Vagina (tissue), 2 donors: ENCODE measurements at regions not wholly inside any gene's neighbourhood (a gene's known extent, or its start where the extent isn't known, plus 50 kb on each side); places are given as distances from the start of the nearest gene placed in this dataset.

Experiments used
- POLR2A ChIP-seq, 2 donors: fragments of 450-650 bp; IDR thresholded peaks; one replicate each; pipeline ENCODE4 v1.6.1; 2017; ENCODE audit warnings: antibody characterized with exemption in 2 of 2, mild to moderate bottlenecking in 2 of 2, moderate library complexity in 2 of 2
- POLR2AphosphoS5 ChIP-seq, 2 donors: sonication (generic); formaldehyde crosslinking; IDR thresholded peaks; one replicate each; pipeline ENCODE4 v1.9.0; 2017; ENCODE audit warnings: antibody characterized with exemption in 2 of 2, mild to moderate bottlenecking in 2 of 2, low read depth in 1 of 2; ENCODE audit not compliant: insufficient read depth in 1 of 2
- TF ChIP-seq, protein P1 (sequence below), 3 experiments: fragments of 450-650 bp in 2 of 3; fragments of 200-600 bp in 1 of 3; sonication (generic) in 1 of 3; IDR thresholded peaks; one replicate each; pipeline ENCODE4 v1.5.1; 2017 to 2019; ENCODE audit warnings: antibody characterized with exemption in 3 of 3, mild to moderate bottlenecking in 2 of 3, moderate library complexity in 2 of 3

DNA sequence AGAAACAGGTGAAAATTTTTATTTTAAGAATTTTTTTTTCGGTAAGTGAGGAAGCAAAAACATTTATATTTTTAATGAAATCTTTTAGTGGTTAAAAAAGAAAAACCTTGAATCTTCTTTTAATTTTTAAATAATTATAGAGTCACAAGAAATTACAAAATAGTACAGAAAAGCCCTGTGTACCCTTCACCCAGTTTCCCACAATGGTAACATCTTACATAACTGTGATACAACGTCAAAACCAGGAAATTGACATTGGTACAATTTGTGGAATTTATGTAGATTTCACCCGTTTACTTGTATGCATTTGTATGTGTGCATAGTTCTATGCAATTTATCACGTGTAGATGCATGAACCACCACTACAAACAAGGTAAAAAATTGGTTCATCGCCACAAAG is 285.9 kb downstream of the MTX2 start:
- TF ChIP-seq, protein P1, sequence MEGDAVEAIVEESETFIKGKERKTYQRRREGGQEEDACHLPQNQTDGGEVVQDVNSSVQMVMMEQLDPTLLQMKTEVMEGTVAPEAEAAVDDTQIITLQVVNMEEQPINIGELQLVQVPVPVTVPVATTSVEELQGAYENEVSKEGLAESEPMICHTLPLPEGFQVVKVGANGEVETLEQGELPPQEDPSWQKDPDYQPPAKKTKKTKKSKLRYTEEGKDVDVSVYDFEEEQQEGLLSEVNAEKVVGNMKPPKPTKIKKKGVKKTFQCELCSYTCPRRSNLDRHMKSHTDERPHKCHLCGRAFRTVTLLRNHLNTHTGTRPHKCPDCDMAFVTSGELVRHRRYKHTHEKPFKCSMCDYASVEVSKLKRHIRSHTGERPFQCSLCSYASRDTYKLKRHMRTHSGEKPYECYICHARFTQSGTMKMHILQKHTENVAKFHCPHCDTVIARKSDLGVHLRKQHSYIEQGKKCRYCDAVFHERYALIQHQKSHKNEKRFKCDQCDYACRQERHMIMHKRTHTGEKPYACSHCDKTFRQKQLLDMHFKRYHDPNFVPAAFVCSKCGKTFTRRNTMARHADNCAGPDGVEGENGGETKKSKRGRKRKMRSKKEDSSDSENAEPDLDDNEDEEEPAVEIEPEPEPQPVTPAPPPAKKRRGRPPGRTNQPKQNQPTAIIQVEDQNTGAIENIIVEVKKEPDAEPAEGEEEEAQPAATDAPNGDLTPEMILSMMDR (IDR thresholded peaks at IDR 0.05) = no peak
- TF ChIP-seq POLR2A (IDR thresholded peaks at IDR 0.05) (no peak), POLR2AphosphoS5 (IDR thresholded peaks at IDR 0.05; ENCODE audit: insufficient read depth in 1 of 2, low read depth in 1 of 2) (no peak)
